ENCODE measurements at regions not wholly inside any gene's neighbourhood (a gene's known extent, or its start where the extent isn't known, plus 50 kb on each side); places are given as distances from the start of the nearest gene placed in this dataset.

DNA sequence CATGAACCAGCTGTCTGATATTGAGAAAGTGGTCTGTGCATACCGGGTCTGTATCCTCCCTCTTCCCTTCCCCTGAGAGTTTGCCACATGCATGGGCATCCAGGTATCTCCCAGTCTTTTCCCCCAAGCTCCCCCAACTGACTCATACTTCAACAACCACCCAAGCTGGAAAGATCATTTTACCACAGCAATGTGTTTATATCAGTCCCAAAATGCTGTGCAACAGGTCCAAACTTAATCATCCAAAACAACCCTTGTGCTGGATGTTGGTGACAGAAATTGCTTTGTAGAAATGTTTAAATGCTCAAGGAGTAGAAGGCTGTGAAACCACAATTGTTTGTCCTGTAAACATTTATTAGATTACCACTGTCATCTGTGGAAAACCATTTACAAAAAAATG lies 286.8 kb upstream of the KLF3 start:
- TF ChIP-seq POLR2A (IDR thresholded peaks at IDR 0.05): no peak
- TF ChIP-seq, protein P1, sequence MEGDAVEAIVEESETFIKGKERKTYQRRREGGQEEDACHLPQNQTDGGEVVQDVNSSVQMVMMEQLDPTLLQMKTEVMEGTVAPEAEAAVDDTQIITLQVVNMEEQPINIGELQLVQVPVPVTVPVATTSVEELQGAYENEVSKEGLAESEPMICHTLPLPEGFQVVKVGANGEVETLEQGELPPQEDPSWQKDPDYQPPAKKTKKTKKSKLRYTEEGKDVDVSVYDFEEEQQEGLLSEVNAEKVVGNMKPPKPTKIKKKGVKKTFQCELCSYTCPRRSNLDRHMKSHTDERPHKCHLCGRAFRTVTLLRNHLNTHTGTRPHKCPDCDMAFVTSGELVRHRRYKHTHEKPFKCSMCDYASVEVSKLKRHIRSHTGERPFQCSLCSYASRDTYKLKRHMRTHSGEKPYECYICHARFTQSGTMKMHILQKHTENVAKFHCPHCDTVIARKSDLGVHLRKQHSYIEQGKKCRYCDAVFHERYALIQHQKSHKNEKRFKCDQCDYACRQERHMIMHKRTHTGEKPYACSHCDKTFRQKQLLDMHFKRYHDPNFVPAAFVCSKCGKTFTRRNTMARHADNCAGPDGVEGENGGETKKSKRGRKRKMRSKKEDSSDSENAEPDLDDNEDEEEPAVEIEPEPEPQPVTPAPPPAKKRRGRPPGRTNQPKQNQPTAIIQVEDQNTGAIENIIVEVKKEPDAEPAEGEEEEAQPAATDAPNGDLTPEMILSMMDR (IDR thresholded peaks at IDR 0.05): no peak
- WGBS (ENCODE audit: insufficient coverage, low coverage, low lambda C conversion rate, missing lambda C conversion rate): 82% methylated on average over 1 of the region's 1 CpG
- no peak for ATAC-seq

DNA sequence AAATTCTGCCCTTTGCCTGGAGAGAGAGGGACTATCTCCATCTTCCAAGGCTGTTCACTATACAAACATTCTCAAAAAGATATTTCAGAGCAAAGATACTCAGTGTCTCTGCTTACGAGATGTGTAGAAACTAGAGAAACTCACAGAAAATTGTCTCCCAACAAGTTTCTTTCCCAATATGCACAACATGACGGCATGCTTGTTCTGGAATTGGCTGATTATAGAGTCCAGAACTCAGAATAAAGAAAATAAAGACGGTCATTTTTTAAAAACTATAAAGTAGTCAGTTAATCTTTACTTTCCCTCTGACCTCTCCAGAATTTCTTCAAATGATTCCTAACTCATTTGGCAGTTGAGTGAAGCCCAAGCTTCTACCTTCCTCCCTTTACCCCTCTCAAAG lies 285.5 kb upstream of the KLF3 start:
- Histone ChIP-seq H3K4me3 (no peak overlapping the region), H3K27ac (no peak overlapping the region), H3K36me3 (no peaks in the 10 kb centered on the region), H3K27me3 (no peaks in the 10 kb centered on the region), H3K4me1 (peaks cover 0 to 5% (median 2%) of the 10 kb centered on the region in 4 donors), H3K9me3 (no peaks in the 10 kb centered on the region)
- DNase-seq (no peak), ATAC-seq (no peak)
- intact Hi-C loops (cut with DNase I): no loop called here
- TF ChIP-seq, protein P1 (IDR thresholded peaks at IDR 0.05): no peak
- TF ChIP-seq POLR2A (IDR thresholded peaks at IDR 0.05): no peak
- WGBS (ENCODE audit: insufficient coverage, low coverage, low lambda C conversion rate, missing lambda C conversion rate): 61% methylated on average over 3 of the region's 3 CpGs

More for the DNA sequence above, 286.8 kb upstream of the KLF3 start:
- Histone ChIP-seq H3K9me3 (no peaks in the 10 kb centered on the region), H3K4me1 (no peaks in the 10 kb centered on the region), H3K27me3 (no peaks in the 10 kb centered on the region), H3K36me3 (no peaks in the 10 kb centered on the region), H3K4me3 (no peak overlapping the region), H3K27ac (no peak overlapping the region)
- DNase-seq: no peak
- intact Hi-C loops (cut with DNase I): no loop called here

DNA sequence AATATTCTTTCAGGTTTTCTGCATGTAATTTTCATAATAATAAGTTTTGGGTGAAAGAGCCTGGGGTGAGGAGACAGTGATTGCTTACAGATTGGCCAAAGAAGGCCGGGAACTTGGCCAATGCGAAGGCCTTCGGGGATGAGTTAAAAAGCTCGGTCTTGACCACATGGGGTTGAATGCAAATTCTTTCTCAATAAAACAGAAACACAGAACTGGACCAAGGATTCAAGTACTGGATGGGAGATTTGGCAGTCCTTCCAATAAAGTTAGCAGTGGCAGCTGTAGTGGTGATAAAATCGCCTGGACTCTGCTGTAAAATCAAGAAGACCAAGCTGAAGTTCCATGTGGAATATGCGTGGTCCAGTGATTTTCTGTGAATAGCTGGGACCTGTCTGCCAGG lies 282.2 kb upstream of the KLF3 start:
- Histone ChIP-seq H3K9me3 (no peaks in the 10 kb centered on the region), H3K36me3 (no peaks in the 10 kb centered on the region), H3K4me3 (no peak overlapping the region), H3K27ac (no peak overlapping the region), H3K27me3 (no peaks in the 10 kb centered on the region), H3K4me1 (peaks cover 0 to 31% (median 12%) of the 10 kb centered on the region in 4 donors)
- 75% methylated on average over 6 of the region's 6 CpGs for WGBS (ENCODE audit: insufficient coverage, low coverage, low lambda C conversion rate, missing lambda C conversion rate)
- TF ChIP-seq, protein P1 (IDR thresholded peaks at IDR 0.05): no peak
- no peak for TF ChIP-seq POLR2A (IDR thresholded peaks at IDR 0.05)
- intact Hi-C loops (cut with DNase I): loop anchor here (10.0 kb wide), 2 partner anchors 57 to 283 kb away; partner anchors contain the start of gene KLF3 (in 1 of the 2)
- DNase-seq (no peak), ATAC-seq (no peak)

DNA sequence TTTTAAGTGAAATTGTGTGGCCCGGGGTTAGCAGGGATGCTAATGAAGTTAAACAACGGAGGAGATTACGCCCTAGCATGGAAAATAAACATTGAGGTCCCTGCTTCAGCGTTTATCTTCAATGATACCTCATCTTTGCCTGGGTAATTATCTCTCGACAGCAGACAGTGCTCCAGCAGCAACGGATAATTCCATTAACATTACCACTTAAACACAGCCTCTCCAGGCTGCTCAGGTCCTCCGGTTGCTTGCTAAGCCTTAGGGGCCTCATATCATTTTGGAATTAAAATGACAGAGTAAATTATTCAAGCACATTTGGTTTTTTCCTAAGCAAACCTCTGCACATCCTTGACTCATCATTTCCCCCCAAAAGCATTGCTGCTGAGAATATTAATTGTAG lies 281.5 kb upstream of the KLF3 start:
- Histone ChIP-seq H3K27ac (no peak overlapping the region), H3K27me3 (no peaks in the 10 kb centered on the region), H3K4me1 (peaks cover 0 to 38% (median 15%) of the 10 kb centered on the region in 4 donors), H3K9me3 (no peaks in the 10 kb centered on the region), H3K4me3 (no peak overlapping the region), H3K36me3 (no peaks in the 10 kb centered on the region)
- intact Hi-C loops (cut with DNase I): loop anchor here (10.0 kb wide), 2 partner anchors 58 to 282 kb away; partner anchors contain the start of gene KLF3 (in 1 of the 2)
- no peak for DNase-seq
- 77% methylated on average over 7 of the region's 7 CpGs for WGBS (ENCODE audit: insufficient coverage, low coverage, low lambda C conversion rate, missing lambda C conversion rate)
- no peak for TF ChIP-seq POLR2A (IDR thresholded peaks at IDR 0.05)
- TF ChIP-seq, protein P1 (IDR thresholded peaks at IDR 0.05): no peak
- ATAC-seq: no peak

All from right lobe of liver (tissue), 6 donors.